GM21717 (cell line): ENCODE measurements at regions not wholly inside any gene's neighbourhood (a gene's known extent, or its start where the extent isn't known, plus 50 kb on each side); places are given as distances from the start of the nearest gene placed in this dataset.
"Not testable (repeated sequence)": the region's sequence is repeated elsewhere in the genome, so short reads cannot be mapped to it uniquely, and the experiment has no call there.

Source experiments
- ATAC-seq: cut with Tn5 transposase; IDR thresholded peaks from one replicate; pipeline ENCODE4 v1.9.1; 2021; ENCODE audit warnings: mild to moderate bottlenecking, moderate library complexity; ENCODE audit not compliant: unreplicated experiment

- ATAC-seq, result no peak
Measured at GRCh38 chr7:67604461-67605386, 608.1 kb downstream of the TYW1 start.

DNA sequence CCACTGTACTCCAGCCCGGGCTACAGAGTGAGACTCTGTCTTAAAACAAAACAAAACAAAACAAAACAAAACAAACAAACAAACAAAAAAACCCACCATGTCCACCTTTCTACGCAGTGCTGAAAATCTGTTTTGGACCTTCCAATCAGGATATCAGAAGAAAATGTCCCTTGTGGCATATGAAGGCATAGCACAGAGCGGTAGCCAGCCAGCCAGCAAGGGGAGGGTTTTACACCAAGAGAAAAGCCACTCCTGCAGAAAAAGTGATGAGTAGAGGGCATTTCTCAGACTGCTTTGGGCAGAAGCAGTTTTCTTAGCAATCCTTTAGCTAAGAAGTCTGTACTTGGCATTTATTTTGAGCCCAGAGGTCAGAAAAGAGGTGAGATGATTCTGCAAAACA, 612.2 kb downstream of the TYW1 start:
- no peak for ATAC-seq

GRCh38 chr7:67610897-67611296, 614.3 kb downstream of the TYW1 start:
- no peak for ATAC-seq

- ATAC-seq, result no peak
Measured at GRCh38 chr7:67614843-67615242, 618.2 kb downstream of the TYW1 start.

DNA sequence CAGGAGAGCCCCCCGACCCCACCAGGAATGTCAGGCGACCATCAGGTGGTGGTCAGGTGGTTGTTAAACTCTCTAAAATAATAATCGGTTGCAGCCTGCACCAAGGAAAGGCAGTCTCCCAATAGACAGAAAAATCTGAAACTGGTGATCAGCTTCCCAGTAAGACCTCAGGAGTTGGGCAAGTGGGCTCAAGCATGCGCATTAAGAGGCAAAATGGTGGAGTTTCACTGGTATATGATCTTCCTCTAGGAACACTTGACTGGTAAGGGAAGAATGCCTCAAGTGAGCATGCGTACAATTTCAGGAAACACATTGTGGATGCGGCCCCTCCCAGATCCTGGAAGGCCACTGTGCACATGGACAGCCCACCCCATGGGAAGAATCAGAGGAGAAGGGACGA, 619.9 kb downstream of the TYW1 start:
- ATAC-seq, result no peak

DNA sequence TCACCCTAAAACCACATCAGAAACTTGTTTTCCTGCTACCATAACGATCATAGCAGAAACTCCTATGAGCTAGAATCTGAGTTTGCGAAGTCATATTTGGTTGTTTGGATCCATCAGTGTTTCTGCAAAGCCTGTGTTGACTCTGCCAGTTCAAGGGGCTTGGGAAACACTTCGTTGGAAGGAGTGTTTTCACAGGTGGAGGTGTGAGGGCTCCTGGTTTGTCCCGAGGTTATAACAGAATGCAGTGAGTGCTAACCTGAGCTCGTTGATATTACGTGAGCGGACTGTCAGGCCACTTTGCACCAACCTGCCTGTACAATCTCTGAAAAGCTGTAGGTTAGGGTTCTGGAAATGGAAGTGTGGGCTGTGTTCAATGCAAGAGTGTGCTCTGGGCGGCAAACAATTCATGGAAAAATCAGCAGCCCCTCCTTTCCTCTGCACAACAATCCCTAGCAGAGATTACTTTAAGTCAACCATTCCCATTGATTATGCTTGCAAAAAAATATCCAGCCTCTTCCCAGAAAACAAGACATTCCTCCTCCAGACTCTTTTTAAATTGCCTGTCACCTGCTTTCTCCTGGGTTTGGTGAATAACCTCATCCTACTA, 622.0 kb downstream of the TYW1 start:
- no peak for ATAC-seq

DNA sequence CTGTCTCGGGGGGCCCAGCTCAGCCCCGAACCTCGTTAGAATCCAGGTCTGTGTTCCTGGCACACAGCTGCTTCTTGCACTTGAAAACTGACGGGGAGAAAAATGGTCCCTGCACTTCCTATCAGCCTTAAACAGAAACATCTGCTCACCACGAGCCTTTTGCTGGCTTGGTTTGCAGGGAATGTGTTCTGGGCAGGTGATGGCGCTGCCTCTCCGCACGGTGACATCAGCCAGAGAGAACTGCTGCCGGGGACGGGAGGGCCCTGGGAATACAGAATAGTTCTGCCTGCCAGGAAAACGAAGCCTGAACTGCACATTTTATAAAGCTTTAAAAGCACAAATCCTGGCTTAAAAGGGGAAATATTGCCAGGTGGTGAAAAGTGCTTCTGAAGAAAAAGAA, 622.5 kb downstream of the TYW1 start:
- ATAC-seq, result no peak

DNA sequence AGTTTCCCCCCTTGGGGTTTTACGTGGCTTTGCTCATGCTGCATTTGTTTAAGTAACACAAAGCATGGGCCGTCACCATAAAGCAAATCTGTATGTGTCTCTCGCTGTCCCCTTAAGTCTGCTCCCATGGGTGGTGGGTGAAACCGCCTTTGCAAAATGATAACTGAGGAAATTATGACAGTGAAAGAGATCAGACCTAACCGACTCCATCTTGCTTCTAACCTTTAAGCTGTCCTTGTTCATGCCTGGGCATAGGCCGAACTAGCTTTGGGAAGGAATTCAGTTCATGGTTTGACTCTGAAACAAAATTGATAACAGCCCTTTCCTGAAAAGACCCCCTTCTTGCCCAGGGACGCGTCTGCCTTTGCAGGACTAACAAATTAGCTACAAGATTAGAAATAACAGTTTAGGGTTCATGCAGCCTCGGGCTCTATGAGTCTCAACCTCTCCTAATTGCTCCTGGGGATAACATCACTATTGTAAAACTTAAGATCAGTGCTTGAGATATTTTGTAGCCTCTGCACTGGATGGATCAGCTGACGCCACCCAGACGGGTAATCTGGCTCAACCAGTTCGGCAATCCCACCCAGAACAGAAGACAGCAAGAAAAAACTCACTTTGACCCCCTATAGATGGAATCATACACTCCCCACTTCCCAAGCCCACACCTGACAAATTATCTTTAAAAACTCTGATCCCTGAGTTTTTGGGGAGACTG, 623.7 kb downstream of the TYW1 start:
- no peak for ATAC-seq

- no peak for ATAC-seq
Measured at GRCh38 chr7:67621704-67622103, 625.1 kb downstream of the TYW1 start.

GRCh38 chr7:67625257-67625737, 628.7 kb downstream of the TYW1 start:
- no peak for ATAC-seq

- ATAC-seq, result no peak
Measured at GRCh38 chr7:67631476-67631875, 634.8 kb downstream of the TYW1 start.

DNA sequence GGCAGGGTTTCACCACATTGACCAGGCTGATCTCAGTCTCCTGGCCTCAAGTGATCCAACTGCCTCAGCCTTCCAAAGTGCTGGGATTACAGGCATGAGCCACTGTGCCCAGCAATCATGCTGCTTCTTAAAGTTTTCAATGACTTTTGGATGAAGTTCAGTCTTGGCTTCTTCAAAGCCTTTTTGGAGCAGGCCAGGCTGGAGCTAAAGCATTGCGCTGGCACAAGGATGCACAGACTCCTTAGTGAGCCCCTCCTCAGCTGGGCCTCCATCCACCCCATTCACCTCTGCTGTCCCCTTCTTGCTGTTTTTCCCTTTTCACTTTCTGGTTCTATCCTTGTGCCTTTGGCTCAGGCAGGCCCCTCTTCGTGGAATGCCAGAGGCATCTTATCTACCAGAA, 638.6 kb downstream of the TYW1 start:
- ATAC-seq, result no peak

DNA sequence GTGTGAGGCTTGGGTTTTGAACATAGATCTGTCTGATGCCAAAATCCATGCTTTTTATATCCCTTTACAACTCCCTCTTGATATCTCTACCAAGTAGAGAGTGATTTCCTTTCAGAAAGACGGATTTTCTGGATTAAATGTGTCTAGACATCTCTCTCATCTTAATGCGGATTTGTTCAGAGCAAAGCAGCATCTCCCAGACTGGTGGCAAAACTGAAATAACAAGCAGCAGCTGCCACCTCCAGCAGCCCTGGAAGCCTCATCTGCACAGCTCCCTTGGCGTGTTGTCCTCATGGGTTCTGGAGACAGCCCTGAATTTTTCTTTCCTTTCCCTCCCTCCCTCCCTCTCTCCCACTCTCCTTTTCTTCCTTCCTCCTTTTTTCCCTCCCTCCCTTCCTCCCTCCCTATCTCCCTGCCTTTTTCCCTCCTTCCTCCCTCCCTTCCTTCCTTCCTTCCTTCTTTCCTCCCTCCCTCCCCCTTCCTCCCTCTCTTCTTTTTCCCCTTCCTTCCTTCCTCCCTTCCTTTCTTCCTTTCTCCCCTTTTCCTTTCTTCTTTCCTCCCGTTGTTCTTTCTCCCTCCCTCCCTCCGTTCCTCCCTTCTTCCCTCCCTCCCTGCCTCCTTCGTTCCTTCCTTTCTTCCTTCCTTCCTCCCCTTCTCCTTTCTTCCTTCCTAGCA, 639.9 kb downstream of the TYW1 start:
- ATAC-seq, result no peak

- ATAC-seq, result no peak
Measured at GRCh38 chr7:67637023-67637358, 640.4 kb downstream of the TYW1 start.

- ATAC-seq, result not testable (repeated sequence)
Measured at GRCh38 chr7:67642542-67642941, 645.9 kb downstream of the TYW1 start.

- no peak for ATAC-seq
Measured at GRCh38 chr7:67644151-67644550, 647.5 kb downstream of the TYW1 start.

DNA sequence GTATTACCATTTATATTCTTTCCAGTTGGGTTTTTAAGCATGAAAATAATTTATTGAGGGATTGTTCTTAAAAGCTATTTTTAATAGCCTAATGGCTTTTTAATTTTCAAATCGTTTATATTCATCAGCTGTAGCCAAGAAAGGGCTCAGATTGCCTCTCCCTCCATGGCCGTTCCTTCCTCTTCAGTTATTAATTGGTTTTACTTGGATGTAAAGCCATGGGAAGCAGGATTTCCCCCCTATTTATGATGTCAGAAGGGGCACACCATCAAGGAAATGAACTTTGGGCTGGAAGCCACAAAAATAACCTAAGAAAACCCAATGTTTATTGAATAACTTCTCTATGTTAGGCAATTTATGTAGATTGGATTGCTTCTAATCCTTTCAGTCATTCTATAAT, 656.3 kb downstream of the TYW1 start:
- ATAC-seq, result no peak

GRCh38 chr7:67653856-67654454, 657.3 kb downstream of the TYW1 start:
- no peak for ATAC-seq

- no peak for ATAC-seq
Measured at GRCh38 chr7:67654642-67655041, 658.0 kb downstream of the TYW1 start.

DNA sequence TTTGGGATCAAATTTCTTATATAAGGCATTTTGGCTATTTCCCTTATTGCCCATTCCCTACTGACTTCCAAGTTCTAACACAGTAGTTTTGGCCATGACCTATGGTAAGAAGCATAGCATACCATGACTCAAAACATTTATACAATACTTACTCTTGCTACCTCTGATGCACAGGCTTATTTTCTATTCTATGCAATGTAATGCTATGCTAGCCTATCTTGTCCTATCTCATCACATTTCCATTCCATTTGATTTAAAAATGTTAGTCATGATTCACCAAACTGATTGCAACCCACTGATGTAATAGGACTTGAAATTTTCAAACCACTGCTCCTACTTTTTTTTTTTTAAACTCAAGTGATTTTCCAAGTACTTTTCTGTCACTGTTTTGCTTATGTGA, 658.5 kb downstream of the TYW1 start:
- ATAC-seq, result no peak

DNA sequence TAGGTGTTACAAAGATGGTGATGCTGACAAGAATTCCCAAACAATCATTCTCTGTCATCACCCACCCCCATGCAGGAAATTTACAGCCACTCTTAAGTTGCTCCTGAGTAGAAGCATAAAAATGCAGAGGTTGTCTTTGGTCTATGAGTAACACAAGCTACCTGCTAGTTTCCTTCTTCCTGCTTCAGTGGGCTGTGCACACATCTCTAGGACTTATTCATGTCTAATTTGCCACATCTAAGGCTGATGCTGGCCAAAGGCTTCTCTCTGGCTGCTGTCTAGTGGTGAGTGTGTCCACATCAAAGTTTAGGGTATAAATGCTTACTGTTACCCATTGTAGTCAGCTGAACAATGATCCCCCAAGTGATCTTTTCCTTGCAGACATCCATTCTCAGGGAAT, 662.5 kb downstream of the TYW1 start:
- ATAC-seq, result no peak
